ENCODE measurements at regions not wholly inside any gene's neighbourhood (a gene's known extent, or its start where the extent isn't known, plus 50 kb on each side); places are given as distances from the start of the nearest gene placed in this dataset.

DNA sequence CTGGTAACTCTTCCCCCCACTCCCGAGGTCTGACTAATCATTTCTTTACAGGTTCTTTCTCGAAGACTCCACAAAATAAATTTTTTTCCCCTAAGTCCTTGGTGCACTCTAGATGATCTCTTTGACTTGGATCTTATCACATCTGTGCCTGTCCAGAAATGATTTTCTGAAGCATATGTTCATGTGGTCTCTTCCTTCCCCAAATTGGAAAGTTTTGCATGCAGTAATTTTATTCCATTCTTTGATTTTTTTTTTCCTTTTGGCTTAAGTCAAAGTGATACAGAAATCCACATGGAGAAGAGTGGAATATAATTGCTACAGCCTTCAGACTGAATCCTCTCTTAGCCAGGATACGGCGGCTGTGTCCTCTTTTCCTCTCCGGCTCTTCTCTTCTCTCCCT is 213.3 kb downstream of the BMP4 start:
- no peaks in the 10 kb centered on the region for H3F3A ChIP-seq (replicated peaks; ENCODE audit: insufficient read depth)
- no peak for DNase-seq
- no peak overlapping the region for H2AFZ ChIP-seq (ENCODE audit: low read depth)
- H3K9me2 ChIP-seq, result no peaks in the 10 kb centered on the region
- H3K4me1 ChIP-seq (ENCODE audit: control insufficient read depth in 1 of 2, insufficient read depth in 2 of 2, low read depth in 1 of 2, low read length in 1 of 2), result no peaks in the 10 kb centered on the region
- WGBS (ENCODE audit: low lambda C conversion rate), result 9% methylated on average over 5 of the region's 5 CpGs
- no peaks in the 10 kb centered on the region for H4K20me1 ChIP-seq (ENCODE audit: insufficient read depth)
- no peaks in the 10 kb centered on the region for H3K36me3 ChIP-seq (replicated peaks in 1 of 2; ENCODE audit: control insufficient read depth in 1 of 2, insufficient read depth in 2 of 2, low read length in 1 of 2)
- H3K4me3 ChIP-seq (ENCODE audit: low read depth in 2 of 2, low read length in 1 of 2), result no peak overlapping the region
- no peak overlapping the region for H3K4me2 ChIP-seq
- ChIA-PET POLR2A (no interaction called here), CTCF (no interaction called here)
- H3K9ac ChIP-seq, result no peak overlapping the region
- no peak overlapping the region for H3K27ac ChIP-seq (ENCODE audit: low read depth in 2 of 2, low read length in 1 of 2)
- TF ChIP-seq FOXM1 (IDR thresholded peaks at IDR 0.05; ENCODE audit: low read depth), result no peak
- TF ChIP-seq CTCF (IDR thresholded peaks at IDR 0.05), result no peak
- TF ChIP-seq NRF1 (IDR thresholded peaks at IDR 0.05; ENCODE audit: low read depth, low read length), result no peak
- no peak for TF ChIP-seq MXI1 (IDR thresholded peaks at IDR 0.05; ENCODE audit: low read depth, low read length)
- TF ChIP-seq MEF2A (IDR thresholded peaks at IDR 0.05; ENCODE audit: borderline replicate concordance, low read depth), result no peak
- TF ChIP-seq FOSL2 (IDR thresholded peaks at IDR 0.05; ENCODE audit: borderline replicate concordance, low read depth), result no peak
- TF ChIP-seq, protein P1, sequence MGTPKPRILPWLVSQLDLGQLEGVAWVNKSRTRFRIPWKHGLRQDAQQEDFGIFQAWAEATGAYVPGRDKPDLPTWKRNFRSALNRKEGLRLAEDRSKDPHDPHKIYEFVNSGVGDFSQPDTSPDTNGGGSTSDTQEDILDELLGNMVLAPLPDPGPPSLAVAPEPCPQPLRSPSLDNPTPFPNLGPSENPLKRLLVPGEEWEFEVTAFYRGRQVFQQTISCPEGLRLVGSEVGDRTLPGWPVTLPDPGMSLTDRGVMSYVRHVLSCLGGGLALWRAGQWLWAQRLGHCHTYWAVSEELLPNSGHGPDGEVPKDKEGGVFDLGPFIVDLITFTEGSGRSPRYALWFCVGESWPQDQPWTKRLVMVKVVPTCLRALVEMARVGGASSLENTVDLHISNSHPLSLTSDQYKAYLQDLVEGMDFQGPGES (IDR thresholded peaks at IDR 0.05; ENCODE audit: low read depth, low read length), result no peak
- TF ChIP-seq GABPA (IDR thresholded peaks at IDR 0.05; ENCODE audit: low read depth), result no peak
- no peak for TF ChIP-seq RAD21 (IDR thresholded peaks at IDR 0.05; ENCODE audit: low read length)
- no peak for TF ChIP-seq PBX3 (IDR thresholded peaks at IDR 0.05)
- TF ChIP-seq GATA2 (CRISPR knock-in tag; IDR thresholded peaks at IDR 0.05), result no peak
- no peak for TF ChIP-seq NFIC (IDR thresholded peaks at IDR 0.05; ENCODE audit: borderline replicate concordance)
- TF ChIP-seq POLR2AphosphoS5 (IDR thresholded peaks at IDR 0.05; ENCODE audit: low read depth, low read length), result no peak
- no peak for TF ChIP-seq FOXJ3 (CRISPR knock-in tag; IDR thresholded peaks at IDR 0.05)
- no peaks in the 10 kb centered on the region for H3K79me2 ChIP-seq (ENCODE audit: insufficient read depth)
- no peaks in the 10 kb centered on the region for H3K9me3 ChIP-seq
- H3K27me3 ChIP-seq (ENCODE audit: insufficient read depth), result no peaks in the 10 kb centered on the region

DNA sequence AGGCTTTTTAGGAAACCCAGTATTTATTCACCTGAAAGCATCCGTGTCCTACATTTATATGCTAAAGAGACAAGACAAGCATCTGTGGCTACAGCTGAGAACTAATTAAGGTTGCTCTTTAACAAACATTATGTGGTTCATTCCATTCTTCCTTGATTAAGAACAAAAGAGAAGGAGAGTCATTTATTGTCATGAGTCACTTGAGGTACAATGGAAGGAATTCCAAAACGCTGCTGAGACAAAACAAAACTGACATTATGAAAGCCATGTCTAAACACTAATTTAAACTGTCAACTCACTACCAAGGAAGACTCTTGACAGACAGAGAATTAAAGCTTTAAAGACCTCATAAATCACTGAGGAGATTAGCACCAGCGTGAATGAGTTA is 214.4 kb downstream of the BMP4 start:
- Histone ChIP-seq H3K9me2 (no peaks in the 10 kb centered on the region), H3K9ac (no peak overlapping the region), H3K4me1 (ENCODE audit: control insufficient read depth in 1 of 2, insufficient read depth in 2 of 2, low read depth in 1 of 2, low read length in 1 of 2) (no peaks in the 10 kb centered on the region), H4K20me1 (ENCODE audit: insufficient read depth) (no peaks in the 10 kb centered on the region), H2AFZ (ENCODE audit: low read depth) (no peak overlapping the region), H3K36me3 (replicated peaks in 1 of 2; ENCODE audit: control insufficient read depth in 1 of 2, insufficient read depth in 2 of 2, low read length in 1 of 2) (no peaks in the 10 kb centered on the region), H3K4me2 (no peak overlapping the region), H3K27me3 (ENCODE audit: insufficient read depth) (no peaks in the 10 kb centered on the region), H3K4me3 (ENCODE audit: low read depth in 2 of 2, low read length in 1 of 2) (no peak overlapping the region), H3K9me3 (no peaks in the 10 kb centered on the region), H3K27ac (ENCODE audit: low read depth in 2 of 2, low read length in 1 of 2) (no peak overlapping the region), H3F3A (replicated peaks; ENCODE audit: insufficient read depth) (no peaks in the 10 kb centered on the region), H3K79me2 (ENCODE audit: insufficient read depth) (no peaks in the 10 kb centered on the region)
- ChIA-PET POLR2A (no interaction called here), CTCF (no interaction called here)
- 11% methylated on average over 3 of the region's 3 CpGs for WGBS (ENCODE audit: low lambda C conversion rate)
- TF ChIP-seq, protein P1 (IDR thresholded peaks at IDR 0.05; ENCODE audit: low read depth, low read length), result no peak
- TF ChIP-seq CTCF (IDR thresholded peaks at IDR 0.05) (no peak), POLR2AphosphoS5 (IDR thresholded peaks at IDR 0.05; ENCODE audit: low read depth, low read length) (no peak)
- no peak for DNase-seq
